Uterus (tissue), 3 donors: ENCODE measurements at regions not wholly inside any gene's neighbourhood (a gene's known extent, or its start where the extent isn't known, plus 50 kb on each side); places are given as distances from the start of the nearest gene placed in this dataset.

Experiments
- DNase-seq, 2 donors: peaks; one replicate each; pipeline ENCODE4 v3.0.0-alpha.2; 2019 to 2020
- H3K27ac ChIP-seq, 2 donors: fragments of 200-600 bp; sonication (generic); 1 replicate in 1 of 2; 2 replicates in 1 of 2; pipeline ENCODE4 v1.5.1; 2016 to 2018
- H3K27me3 ChIP-seq, 2 donors: fragments of 200-600 bp; sonication (generic); one replicate each; pipeline ENCODE4 v1.5.1; 2018 to 2019; ENCODE audit warnings: control low read depth in 1 of 2
- H3K36me3 ChIP-seq, 2 donors: fragments of 200-600 bp; sonication (generic); one replicate each; pipeline ENCODE4 v1.5.1; 2019; ENCODE audit warnings: control low read depth in 1 of 2
- H3K4me1 ChIP-seq, 2 donors: fragments of 200-600 bp; sonication (generic); one replicate each; pipeline ENCODE4 v1.5.1; 2018 to 2019; ENCODE audit warnings: control low read depth in 1 of 2
- H3K4me3 ChIP-seq, 2 donors: fragments of 200-600 bp; sonication (generic); 1 replicate in 1 of 2; 2 replicates in 1 of 2; pipeline ENCODE4 v1.5.1; 2018 to 2019; ENCODE audit warnings: mild to moderate bottlenecking in 1 of 2
- H3K9me3 ChIP-seq, 2 donors: fragments of 200-600 bp; sonication (generic); one replicate each; pipeline ENCODE4 v1.5.1; 2019; ENCODE audit warnings: control low read depth in 1 of 2
- CTCF ChIP-seq, 4 experiments: fragments of 200-600 bp in 2 of 4; fragments of 450-650 bp in 2 of 4; sonication (generic) in 2 of 4; IDR thresholded peaks; one replicate each; pipeline ENCODE4 v1.5.1; 2016 to 2019; ENCODE audit warnings: antibody characterized with exemption in 4 of 4, mild to moderate bottlenecking in 2 of 4, moderate library complexity in 1 of 4
- POLR2A ChIP-seq, 2 donors: fragments of 450-650 bp; IDR thresholded peaks; one replicate each; pipeline ENCODE4 v1.6.1; 2016; ENCODE audit warnings: antibody characterized with exemption in 2 of 2, mild to moderate bottlenecking in 1 of 2, moderate library complexity in 1 of 2
- intact Hi-C: fragments of 100-400 bp; cut with DNase I; formaldehyde crosslinking; loops from one replicate; pipeline ENCODE4 v1.15.1; 2023; ENCODE audit warnings: low total_unique reads
- donor health status: DM: yes; HTN: yes; CAD: no.

- Histone ChIP-seq H3K4me3 (no peak overlapping the region), H3K9me3 (no peaks in the 10 kb centered on the region), H3K27ac (no peak overlapping the region), H3K36me3 (no peaks in the 10 kb centered on the region), H3K27me3 (no peaks in the 10 kb centered on the region), H3K4me1 (no peaks in the 10 kb centered on the region)
- TF ChIP-seq CTCF (IDR thresholded peaks at IDR 0.05), result no peak
- no peak for TF ChIP-seq POLR2A (IDR thresholded peaks at IDR 0.05)
- intact Hi-C loops, result no loop called here
- no peak for DNase-seq
Observed at GRCh38 chr5:144697847-144698262, 527.2 kb downstream of the KCTD16 start.

GRCh38 chr5:144691936-144692335, 521.3 kb downstream of the KCTD16 start:
- Histone ChIP-seq H3K4me1 (no peaks in the 10 kb centered on the region), H3K27me3 (no peaks in the 10 kb centered on the region), H3K9me3 (no peaks in the 10 kb centered on the region), H3K4me3 (no peak overlapping the region), H3K27ac (no peak overlapping the region), H3K36me3 (no peaks in the 10 kb centered on the region)
- no peak for DNase-seq
- TF ChIP-seq POLR2A (IDR thresholded peaks at IDR 0.05), result no peak
- no peak for TF ChIP-seq CTCF (IDR thresholded peaks at IDR 0.05)
- intact Hi-C loops, result no loop called here

GRCh38 chr5:144684899-144685298, 514.2 kb downstream of the KCTD16 start:
- DNase-seq, result no peak
- Histone ChIP-seq H3K27me3 (no peaks in the 10 kb centered on the region), H3K4me1 (no peaks in the 10 kb centered on the region), H3K9me3 (no peaks in the 10 kb centered on the region), H3K36me3 (no peaks in the 10 kb centered on the region), H3K4me3 (no peak overlapping the region), H3K27ac (no peak overlapping the region)
- intact Hi-C loops, result no loop called here
- no peak for TF ChIP-seq CTCF (IDR thresholded peaks at IDR 0.05)
- TF ChIP-seq POLR2A (IDR thresholded peaks at IDR 0.05), result no peak

GRCh38 chr5:144680711-144681110, 510.0 kb downstream of the KCTD16 start:
- no peak for DNase-seq
- Histone ChIP-seq H3K36me3 (no peaks in the 10 kb centered on the region), H3K4me1 (no peaks in the 10 kb centered on the region), H3K9me3 (no peaks in the 10 kb centered on the region), H3K4me3 (no peak overlapping the region), H3K27me3 (no peaks in the 10 kb centered on the region), H3K27ac (no peak overlapping the region)
- intact Hi-C loops, result no loop called here
- TF ChIP-seq POLR2A (IDR thresholded peaks at IDR 0.05) (no peak), CTCF (IDR thresholded peaks at IDR 0.05) (no peak)

- no peak overlapping the region for H3K4me3 ChIP-seq
- H3K27ac ChIP-seq, result no peak overlapping the region
- no peaks in the 10 kb centered on the region for H3K36me3 ChIP-seq
- H3K4me1 ChIP-seq, result no peaks in the 10 kb centered on the region
- TF ChIP-seq CTCF (IDR thresholded peaks at IDR 0.05), result no peak
- TF ChIP-seq POLR2A (IDR thresholded peaks at IDR 0.05), result no peak
- DNase-seq, result no peak
- no peaks in the 10 kb centered on the region for H3K9me3 ChIP-seq
- no peaks in the 10 kb centered on the region for H3K27me3 ChIP-seq
- intact Hi-C loops, result no loop called here
Observed at GRCh38 chr5:144671066-144671465, 500.4 kb downstream of the KCTD16 start.
